ENCODE measurements at regions not wholly inside any gene's neighbourhood (a gene's known extent, or its start where the extent isn't known, plus 50 kb on each side); places are given as distances from the start of the nearest gene placed in this dataset.

DNA sequence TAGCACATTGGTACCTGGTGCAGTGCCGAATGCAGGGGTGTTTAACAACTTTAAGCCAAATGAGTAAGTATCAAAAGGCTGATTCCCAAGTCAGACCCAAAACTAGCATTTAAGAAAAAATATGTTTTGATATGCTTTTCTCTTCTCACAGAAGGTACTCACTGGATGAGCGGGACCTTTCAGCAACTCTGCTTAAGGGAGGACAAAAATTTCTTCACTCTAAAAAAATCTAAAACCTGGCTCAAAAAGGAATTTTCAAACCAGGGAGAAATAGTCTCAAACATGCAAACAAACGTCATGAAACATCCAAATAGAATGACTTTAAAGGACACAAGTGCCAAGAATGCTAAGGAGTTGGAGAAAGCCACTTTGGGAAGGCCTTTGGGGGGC, 962.1 kb downstream of the KCNMA1 start:
- Histone ChIP-seq H3K27ac (no peak overlapping the region), H3K36me3 (no peaks in the 10 kb centered on the region), H3K4me2 (no peak overlapping the region), H3K4me1 (no peaks in the 10 kb centered on the region), H4K20me1 (no peaks in the 10 kb centered on the region), H3K9ac (no peak overlapping the region), H3K4me3 (no peak overlapping the region), H3K27me3 (no peaks in the 10 kb centered on the region), H3K9me3 (no peaks in the 10 kb centered on the region)
- no peak for TF ChIP-seq Cebpa-rat (IDR thresholded peaks at IDR 0.05)

DNA sequence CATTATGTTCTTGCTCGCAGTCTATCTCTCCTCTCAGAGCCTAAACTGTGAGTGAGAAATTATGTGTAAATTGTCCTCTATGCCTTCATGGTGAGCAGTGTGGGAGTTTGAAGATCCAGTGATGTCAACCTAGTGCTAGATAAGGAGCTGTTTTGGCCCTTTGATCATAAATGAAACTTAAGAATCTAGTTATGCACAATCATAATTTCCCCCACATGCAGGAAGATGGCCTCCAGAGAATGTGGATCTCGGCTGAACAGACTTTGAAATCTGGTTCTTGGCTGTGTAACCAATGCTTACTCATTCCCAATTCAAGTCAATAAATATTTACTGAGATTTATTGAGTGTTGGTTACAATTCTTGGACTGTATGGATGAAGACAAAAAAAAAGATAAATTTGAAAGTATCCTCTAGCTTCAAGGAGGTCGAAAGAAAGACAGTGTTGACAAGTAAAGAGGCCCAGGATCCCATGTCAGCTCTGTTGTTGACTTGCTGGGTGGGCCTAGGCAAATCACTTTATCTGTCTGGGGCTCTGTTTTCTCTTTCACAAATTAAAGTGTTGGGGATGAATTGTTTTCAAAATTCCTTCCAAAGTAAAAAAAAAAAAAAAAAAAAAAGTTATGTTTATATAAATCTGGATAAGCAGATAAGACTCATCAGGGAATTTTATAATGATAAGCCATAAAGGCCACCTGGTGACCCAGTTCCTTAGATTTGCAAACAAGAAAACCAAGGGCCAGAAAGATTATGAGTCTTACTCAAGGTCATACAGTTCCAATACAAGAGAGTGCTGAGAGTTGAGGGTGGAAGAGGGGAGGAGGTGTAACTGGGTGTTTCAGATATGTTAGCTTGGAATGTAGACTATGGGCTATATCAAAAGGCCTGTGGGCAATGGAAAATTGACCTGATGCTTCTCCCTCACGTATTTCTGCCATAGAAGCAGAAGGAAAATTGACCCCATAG, 969.9 kb downstream of the KCNMA1 start:
- Histone ChIP-seq H3K4me2 (no peak overlapping the region), H3K27ac (no peak overlapping the region), H3K4me1 (no peaks in the 10 kb centered on the region), H4K20me1 (no peaks in the 10 kb centered on the region), H3K9me3 (no peaks in the 10 kb centered on the region), H3K9ac (no peak overlapping the region), H3K4me3 (no peak overlapping the region), H3K27me3 (no peaks in the 10 kb centered on the region), H3K36me3 (no peaks in the 10 kb centered on the region)
- no peak for TF ChIP-seq Cebpa-rat (IDR thresholded peaks at IDR 0.05)

DNA sequence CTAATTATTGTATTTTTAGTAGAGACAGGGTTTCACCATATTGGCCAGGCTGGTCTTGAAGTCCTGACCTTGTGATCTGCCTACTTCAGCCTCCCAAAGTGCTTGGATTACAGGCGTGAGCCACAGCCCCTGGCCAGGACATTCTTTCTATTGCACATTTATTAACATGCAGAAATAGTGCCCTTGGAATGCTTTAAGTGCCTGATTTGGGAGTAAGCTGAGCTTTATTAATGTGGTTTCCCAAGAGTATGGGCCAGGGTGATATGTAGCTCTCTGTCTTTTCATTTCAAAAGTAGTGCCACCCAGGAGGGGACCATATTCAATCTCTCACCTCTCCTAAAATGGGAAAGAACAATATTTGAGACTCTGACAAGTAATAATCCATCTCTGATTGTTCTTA, 970.7 kb downstream of the KCNMA1 start:
- TF ChIP-seq Cebpa-rat (IDR thresholded peaks at IDR 0.05), result no peak
- H3K27me3 ChIP-seq, result no peaks in the 10 kb centered on the region
- H3K9me3 ChIP-seq, result no peaks in the 10 kb centered on the region
- H3K36me3 ChIP-seq, result no peaks in the 10 kb centered on the region
- no peak overlapping the region for H3K9ac ChIP-seq
- no peaks in the 10 kb centered on the region for H4K20me1 ChIP-seq
- H3K27ac ChIP-seq, result no peak overlapping the region
- H3K4me3 ChIP-seq, result no peak overlapping the region
- H3K4me2 ChIP-seq, result no peak overlapping the region
- no peaks in the 10 kb centered on the region for H3K4me1 ChIP-seq

DNA sequence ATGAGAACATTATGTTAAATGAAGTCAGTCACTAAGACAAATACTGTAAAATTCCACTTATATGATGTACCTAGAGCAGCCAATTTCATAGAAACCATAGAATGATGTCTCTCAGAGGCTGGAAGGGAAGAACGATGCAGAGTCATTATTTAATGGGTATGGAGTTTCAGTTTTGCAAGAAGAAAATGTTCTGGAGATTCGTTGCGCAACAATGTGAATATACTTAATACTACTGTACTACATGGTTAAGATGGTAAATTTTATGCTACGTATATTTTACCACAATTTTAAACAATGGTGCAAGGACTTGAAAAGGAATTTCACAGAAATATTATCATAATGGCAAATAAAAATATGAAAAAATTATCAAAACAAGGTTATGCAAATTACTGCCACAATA, 972.6 kb downstream of the KCNMA1 start:
- Histone ChIP-seq H3K4me2 (no peak overlapping the region), H3K4me3 (no peak overlapping the region), H4K20me1 (no peaks in the 10 kb centered on the region), H3K36me3 (no peaks in the 10 kb centered on the region), H3K9ac (no peak overlapping the region), H3K9me3 (no peaks in the 10 kb centered on the region), H3K27me3 (no peaks in the 10 kb centered on the region), H3K4me1 (no peaks in the 10 kb centered on the region), H3K27ac (no peak overlapping the region)
- TF ChIP-seq Cebpa-rat (IDR thresholded peaks at IDR 0.05), result peak; percentile 53; the same call in 1 of the 2 replicates

DNA sequence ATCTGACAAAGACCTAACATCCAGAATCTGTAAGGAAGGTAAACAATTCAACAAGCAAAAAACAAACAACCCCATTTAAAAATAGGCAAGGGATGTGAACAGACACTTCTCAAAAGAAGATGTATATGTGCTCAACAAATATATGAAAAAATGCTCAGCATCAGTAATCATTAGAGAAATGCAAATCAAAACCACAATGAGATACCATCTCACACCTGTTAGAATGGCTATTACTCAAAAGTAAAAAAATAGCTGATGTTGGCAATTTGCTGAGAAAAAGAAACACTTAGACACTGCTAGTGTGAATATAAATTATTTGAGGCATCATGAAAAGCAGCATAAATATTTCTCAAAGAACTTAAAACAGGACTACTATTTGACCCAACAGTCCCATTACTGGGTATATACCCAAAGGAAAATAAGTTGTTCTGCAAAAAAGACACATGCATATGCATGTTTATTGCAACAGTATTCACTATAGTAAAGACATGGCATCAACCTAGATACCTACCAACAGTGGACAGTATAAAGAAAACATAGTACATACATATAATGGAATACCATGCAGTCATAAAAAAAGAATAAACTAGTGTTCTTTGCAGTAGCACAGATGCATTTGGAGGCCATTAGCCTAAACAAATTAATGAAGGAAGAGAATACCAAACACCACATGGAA, 980.1 kb downstream of the KCNMA1 start:
- no peak for TF ChIP-seq Cebpa-rat (IDR thresholded peaks at IDR 0.05)
- Histone ChIP-seq H3K27ac (no peak overlapping the region), H3K4me3 (no peak overlapping the region), H3K4me2 (no peak overlapping the region), H3K36me3 (no peaks in the 10 kb centered on the region), H3K4me1 (no peaks in the 10 kb centered on the region), H3K9me3 (no peaks in the 10 kb centered on the region), H3K9ac (no peak overlapping the region), H3K27me3 (no peaks in the 10 kb centered on the region), H4K20me1 (no peaks in the 10 kb centered on the region)

DNA sequence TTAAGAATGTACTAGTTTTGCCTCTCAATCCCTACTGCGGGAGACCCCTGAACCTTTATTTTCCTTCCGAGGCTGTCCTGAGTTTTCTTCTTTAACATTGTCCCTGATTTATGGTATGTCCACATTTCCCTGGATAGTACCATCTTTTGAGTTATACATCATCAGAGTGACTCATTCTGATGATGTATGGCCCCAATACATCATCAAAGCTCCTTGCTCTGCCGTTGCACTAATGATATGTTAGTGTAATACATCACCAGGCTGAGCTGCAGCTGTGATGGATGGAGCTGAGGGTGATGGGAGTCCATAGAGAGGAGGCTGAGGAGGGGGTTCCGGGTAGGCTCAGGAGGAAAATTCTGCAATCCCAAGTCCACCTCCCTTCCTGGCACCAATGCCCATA, 986.5 kb downstream of the KCNMA1 start:
- Histone ChIP-seq H3K27ac (no peak overlapping the region), H3K4me2 (no peak overlapping the region), H3K9me3 (no peaks in the 10 kb centered on the region), H3K4me1 (no peaks in the 10 kb centered on the region), H3K9ac (no peak overlapping the region), H3K27me3 (no peaks in the 10 kb centered on the region), H3K36me3 (no peaks in the 10 kb centered on the region), H3K4me3 (no peak overlapping the region), H4K20me1 (no peaks in the 10 kb centered on the region)
- no peak for TF ChIP-seq Cebpa-rat (IDR thresholded peaks at IDR 0.05)

DNA sequence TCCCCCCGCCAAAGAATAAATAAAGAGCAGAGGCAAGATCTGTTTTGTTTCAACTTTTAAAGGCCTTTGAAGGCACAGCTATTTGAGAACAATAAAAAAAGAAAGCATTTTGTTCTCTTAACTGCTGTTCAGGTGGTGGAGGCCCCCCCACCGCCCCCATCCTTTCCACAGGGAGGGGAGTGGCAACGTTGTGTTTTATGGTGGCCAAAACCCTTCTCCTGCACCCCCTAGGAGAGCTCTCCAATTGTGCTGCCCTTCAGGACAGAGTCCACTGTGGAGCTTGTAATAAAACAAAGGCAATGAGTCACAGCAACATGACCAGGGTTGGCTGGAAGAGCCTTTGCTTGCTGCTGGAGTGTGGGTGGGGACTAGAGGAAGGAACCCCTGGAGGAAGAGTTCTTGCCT, 987.9 kb downstream of the KCNMA1 start:
- H3K27me3 ChIP-seq, result no peaks in the 10 kb centered on the region
- no peak overlapping the region for H3K4me2 ChIP-seq
- H3K4me3 ChIP-seq, result no peak overlapping the region
- H3K9me3 ChIP-seq, result no peaks in the 10 kb centered on the region
- no peaks in the 10 kb centered on the region for H4K20me1 ChIP-seq
- H3K4me1 ChIP-seq, result no peaks in the 10 kb centered on the region
- H3K36me3 ChIP-seq, result no peaks in the 10 kb centered on the region
- no peak for TF ChIP-seq Cebpa-rat (IDR thresholded peaks at IDR 0.05)
- no peak overlapping the region for H3K27ac ChIP-seq
- H3K9ac ChIP-seq, result no peak overlapping the region

DNA sequence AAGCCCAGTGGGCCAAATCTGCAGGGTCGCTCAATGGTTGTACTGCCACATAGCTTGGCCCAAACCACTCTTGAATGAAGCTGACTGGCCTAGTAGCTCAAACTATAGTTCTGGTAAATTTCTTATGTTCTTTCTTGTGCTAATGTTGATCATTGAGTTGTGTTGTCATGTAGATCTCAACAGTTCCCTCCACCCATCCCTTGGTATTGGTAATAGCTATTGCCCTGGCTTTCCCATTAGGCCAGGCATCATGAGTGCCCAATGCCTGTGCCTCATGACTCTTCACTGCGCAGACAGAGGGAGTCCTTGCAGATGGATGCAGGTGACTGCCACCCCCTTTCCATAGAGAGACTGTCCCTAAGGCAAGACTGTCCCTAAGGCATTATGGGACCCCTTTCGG, 988.4 kb downstream of the KCNMA1 start:
- no peak for TF ChIP-seq Cebpa-rat (IDR thresholded peaks at IDR 0.05)
- Histone ChIP-seq H3K27ac (no peak overlapping the region), H3K36me3 (no peaks in the 10 kb centered on the region), H3K4me3 (no peak overlapping the region), H3K4me2 (no peak overlapping the region), H3K4me1 (no peaks in the 10 kb centered on the region), H3K9me3 (no peaks in the 10 kb centered on the region), H3K9ac (no peak overlapping the region), H3K27me3 (no peaks in the 10 kb centered on the region), H4K20me1 (no peaks in the 10 kb centered on the region)

DNA sequence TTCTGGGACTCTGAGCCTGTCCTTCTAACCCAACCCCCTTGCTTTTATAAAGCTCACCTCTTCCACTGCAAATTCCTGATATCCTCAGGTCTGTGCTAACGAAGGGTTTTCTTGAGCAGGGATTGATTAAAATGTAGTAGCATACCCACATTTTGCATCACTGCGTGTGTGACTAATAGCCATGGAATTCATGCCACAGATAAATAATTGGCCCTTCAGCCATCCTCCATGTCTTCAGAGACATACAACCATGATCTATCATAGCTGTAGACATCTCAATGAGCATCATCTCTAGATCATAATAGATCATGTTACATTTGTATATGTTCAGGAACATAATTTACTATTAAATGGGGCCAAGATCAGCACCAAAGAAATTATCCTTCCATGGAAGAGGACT, 990.3 kb downstream of the KCNMA1 start:
- no peak overlapping the region for H3K4me3 ChIP-seq
- H3K27me3 ChIP-seq, result no peaks in the 10 kb centered on the region
- no peak overlapping the region for H3K4me2 ChIP-seq
- H3K9ac ChIP-seq, result no peak overlapping the region
- no peak for TF ChIP-seq Cebpa-rat (IDR thresholded peaks at IDR 0.05)
- H3K4me1 ChIP-seq, result no peaks in the 10 kb centered on the region
- H3K27ac ChIP-seq, result no peak overlapping the region
- H3K36me3 ChIP-seq, result no peaks in the 10 kb centered on the region
- no peaks in the 10 kb centered on the region for H4K20me1 ChIP-seq
- H3K9me3 ChIP-seq, result no peaks in the 10 kb centered on the region

DNA sequence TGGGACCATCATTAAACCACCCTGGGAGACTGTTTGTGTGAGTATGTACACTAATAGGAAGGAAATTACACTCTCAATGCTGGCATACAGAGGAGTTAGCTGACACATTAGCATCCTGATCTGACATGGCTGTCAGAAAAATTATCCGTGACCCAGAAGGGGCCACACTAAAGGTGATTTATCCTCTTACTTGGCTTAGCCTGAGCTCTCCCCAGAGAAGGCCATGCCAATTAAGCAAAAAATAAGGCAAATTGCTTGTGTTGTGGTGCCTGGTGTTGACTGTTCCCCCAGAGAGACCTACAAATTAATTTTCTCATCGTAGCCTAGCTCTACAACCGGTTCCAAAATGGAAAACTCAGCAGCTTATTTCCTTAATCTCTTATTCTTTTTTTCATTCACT, 992.3 kb downstream of the KCNMA1 start:
- H3K4me2 ChIP-seq, result no peak overlapping the region
- H3K9ac ChIP-seq, result no peak overlapping the region
- TF ChIP-seq Cebpa-rat (IDR thresholded peaks at IDR 0.05), result no peak
- no peaks in the 10 kb centered on the region for H4K20me1 ChIP-seq
- H3K36me3 ChIP-seq, result no peaks in the 10 kb centered on the region
- no peaks in the 10 kb centered on the region for H3K4me1 ChIP-seq
- H3K9me3 ChIP-seq, result no peaks in the 10 kb centered on the region
- H3K27ac ChIP-seq, result no peak overlapping the region
- H3K27me3 ChIP-seq, result no peaks in the 10 kb centered on the region
- H3K4me3 ChIP-seq, result no peak overlapping the region
